HL-60 (cell line): ENCODE measurements at regions not wholly inside any gene's neighbourhood (a gene's known extent, or its start where the extent isn't known, plus 50 kb on each side); places are given as distances from the start of the nearest gene placed in this dataset.

Experiments
- CTCF ChIP-seq: IDR thresholded peaks from one replicate; pipeline ENCODE4 v1.5.1; 2011; ENCODE audit warnings: low read length, control low read depth, inconsistent platforms; ENCODE audit not compliant: insufficient read depth
- POLR2AphosphoS5 ChIP-seq: IDR thresholded peaks from 2 replicates; pipeline ENCODE4 v1.6.1; 2012; ENCODE audit warnings: low read depth

GRCh38 chr6:2355150-2355549 is 109.7 kb upstream of the GMDS start:
- TF ChIP-seq POLR2AphosphoS5 = no peak
- TF ChIP-seq CTCF = no peak
